HFF-Myc (cell line): ENCODE measurements at regions not wholly inside any gene's neighbourhood (a gene's known extent, or its start where the extent isn't known, plus 50 kb on each side); places are given as distances from the start of the nearest gene placed in this dataset.

Experiments
- DNase-seq: peaks from one replicate; pipeline ENCODE4 v3.0.0-alpha.2; 2011; ENCODE audit warnings: low read depth; ENCODE audit errors: extremely low read depth
- H3K4me3 ChIP-seq: replicated peaks from 2 replicates; pipeline ENCODE4 v1.5.1; 2011; ENCODE audit warnings: low read depth, mild to moderate bottlenecking, control low read depth, low read length
- TF ChIP-seq, protein P1 (sequence below): IDR thresholded peaks from 2 replicates; pipeline ENCODE4 v1.5.1; 2012; ENCODE audit warnings: mild to moderate bottlenecking, low read depth, low read length, control low read depth; ENCODE audit errors: missing control alignments

GRCh38 chr13:64675255-64675892, 2554.8 kb downstream of the PCDH9 start:
- H3K4me3 ChIP-seq: no peak overlapping the region
- TF ChIP-seq, protein P1, sequence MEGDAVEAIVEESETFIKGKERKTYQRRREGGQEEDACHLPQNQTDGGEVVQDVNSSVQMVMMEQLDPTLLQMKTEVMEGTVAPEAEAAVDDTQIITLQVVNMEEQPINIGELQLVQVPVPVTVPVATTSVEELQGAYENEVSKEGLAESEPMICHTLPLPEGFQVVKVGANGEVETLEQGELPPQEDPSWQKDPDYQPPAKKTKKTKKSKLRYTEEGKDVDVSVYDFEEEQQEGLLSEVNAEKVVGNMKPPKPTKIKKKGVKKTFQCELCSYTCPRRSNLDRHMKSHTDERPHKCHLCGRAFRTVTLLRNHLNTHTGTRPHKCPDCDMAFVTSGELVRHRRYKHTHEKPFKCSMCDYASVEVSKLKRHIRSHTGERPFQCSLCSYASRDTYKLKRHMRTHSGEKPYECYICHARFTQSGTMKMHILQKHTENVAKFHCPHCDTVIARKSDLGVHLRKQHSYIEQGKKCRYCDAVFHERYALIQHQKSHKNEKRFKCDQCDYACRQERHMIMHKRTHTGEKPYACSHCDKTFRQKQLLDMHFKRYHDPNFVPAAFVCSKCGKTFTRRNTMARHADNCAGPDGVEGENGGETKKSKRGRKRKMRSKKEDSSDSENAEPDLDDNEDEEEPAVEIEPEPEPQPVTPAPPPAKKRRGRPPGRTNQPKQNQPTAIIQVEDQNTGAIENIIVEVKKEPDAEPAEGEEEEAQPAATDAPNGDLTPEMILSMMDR: no peak
- DNase-seq: no peak

- no peak for DNase-seq
- TF ChIP-seq, protein P1: no peak
- no peak overlapping the region for H3K4me3 ChIP-seq
These were observed 2556.0 kb downstream of the PCDH9 start for GRCh38 chr13:64674126-64674525.

- no peak for DNase-seq
- H3K4me3 ChIP-seq: no peak overlapping the region
- TF ChIP-seq, protein P1: no peak
These were observed 2557.4 kb downstream of the PCDH9 start for GRCh38 chr13:64672751-64673150.

DNA sequence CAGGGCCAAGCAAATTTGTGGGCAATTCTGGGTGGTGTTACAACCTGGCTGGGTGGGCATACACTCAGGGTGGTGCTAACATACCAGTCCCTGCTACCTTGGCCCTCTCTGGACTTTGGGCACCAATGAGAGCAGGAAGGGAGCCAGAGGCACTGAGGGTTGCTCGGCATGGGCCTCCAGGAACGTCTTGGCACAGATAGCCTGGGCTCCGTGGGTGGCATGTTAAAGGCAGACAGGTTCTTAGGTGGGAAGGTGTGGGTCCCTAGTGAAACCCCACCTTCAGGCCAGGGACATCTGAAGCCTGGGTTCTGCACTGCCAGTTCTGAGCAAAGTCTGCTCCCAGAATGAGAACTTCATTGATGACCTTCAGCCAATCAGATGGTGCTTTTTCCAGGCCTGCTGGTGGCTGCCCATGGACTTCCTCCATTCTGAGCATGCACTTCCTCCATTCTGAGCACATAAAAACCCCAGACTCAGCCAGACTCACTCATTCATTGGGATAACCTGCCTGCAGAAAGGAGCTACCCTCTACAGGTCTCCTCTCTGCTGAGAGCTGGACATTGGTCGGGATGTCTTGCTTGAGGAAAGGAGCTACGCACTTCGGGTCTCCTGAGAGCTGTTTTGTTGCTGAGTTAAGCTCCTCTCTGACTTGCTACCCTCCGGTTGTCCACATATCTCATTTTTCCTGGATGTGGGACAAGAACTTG, 2567.1 kb downstream of the PCDH9 start:
- DNase-seq: no peak
- TF ChIP-seq, protein P1: no peak
- H3K4me3 ChIP-seq: no peak overlapping the region

- DNase-seq: no peak
- H3K4me3 ChIP-seq: no peak overlapping the region
- TF ChIP-seq, protein P1: no peak
These were observed 2581.8 kb downstream of the PCDH9 start for GRCh38 chr13:64648293-64648692.

DNA sequence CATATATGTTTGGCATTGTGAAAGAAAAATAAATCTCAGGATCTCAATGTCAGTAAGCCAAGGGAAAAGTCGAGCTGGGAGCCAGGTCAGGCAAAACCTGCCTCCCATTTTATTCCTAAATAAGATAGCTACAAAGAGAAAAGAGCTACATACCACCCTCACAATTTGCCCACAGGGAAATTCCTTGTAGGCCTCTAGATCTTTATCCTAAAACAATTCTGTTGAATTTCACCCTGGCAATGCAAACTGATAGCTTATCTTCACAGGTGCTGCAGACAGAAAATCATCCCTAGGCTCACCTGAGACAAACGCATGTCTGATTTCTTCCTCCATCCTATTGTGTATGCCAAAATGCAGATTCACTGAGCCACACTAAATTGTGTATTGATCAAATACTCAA, 2587.1 kb downstream of the PCDH9 start:
- H3K4me3 ChIP-seq: no peak overlapping the region
- TF ChIP-seq, protein P1: no peak
- DNase-seq: no peak
